ENCODE measurements at regions not wholly inside any gene's neighbourhood (a gene's known extent, or its start where the extent isn't known, plus 50 kb on each side); places are given as distances from the start of the nearest gene placed in this dataset.

GRCh38 chr2:51673628-51674027 is 641.7 kb upstream of the NRXN1 start:
- no peak overlapping the region for H3K4me3 ChIP-seq (ENCODE audit: low read length)
- no peak for DNase-seq
- no peaks in the 10 kb centered on the region for H3K4me1 ChIP-seq (ENCODE audit: control insufficient read depth, insufficient read depth, low read length)
- H3K27me3 ChIP-seq (ENCODE audit: control insufficient read depth, insufficient read depth, low read length) = no peaks in the 10 kb centered on the region
- H3K36me3 ChIP-seq (ENCODE audit: control insufficient read depth, insufficient read depth, low read length) = no peaks in the 10 kb centered on the region
- H3K27ac ChIP-seq (ENCODE audit: low read length) = no peak overlapping the region
- no peaks in the 10 kb centered on the region for H3K9me3 ChIP-seq (ENCODE audit: control insufficient read depth, low read depth, low read length)
- no CpG with 5 or more reads among the region's 2 CpGs for WGBS (ENCODE audit: insufficient coverage, low lambda C conversion rate)

- no CpG with 5 or more reads among the region's 1 CpG for WGBS (ENCODE audit: insufficient coverage, low lambda C conversion rate)
- no peak overlapping the region for H3K4me3 ChIP-seq (ENCODE audit: low read length)
- H3K4me1 ChIP-seq (ENCODE audit: control insufficient read depth, insufficient read depth, low read length) = no peaks in the 10 kb centered on the region
- no peak overlapping the region for H3K27ac ChIP-seq (ENCODE audit: low read length)
- no peak for DNase-seq
- no peaks in the 10 kb centered on the region for H3K9me3 ChIP-seq (ENCODE audit: control insufficient read depth, low read depth, low read length)
- no peaks in the 10 kb centered on the region for H3K36me3 ChIP-seq (ENCODE audit: control insufficient read depth, insufficient read depth, low read length)
- H3K27me3 ChIP-seq (ENCODE audit: control insufficient read depth, insufficient read depth, low read length) = no peaks in the 10 kb centered on the region
Measured at GRCh38 chr2:51667679-51668078, 635.7 kb upstream of the NRXN1 start.

GRCh38 chr2:51662187-51662586 is 630.3 kb upstream of the NRXN1 start:
- Histone ChIP-seq H3K9me3 (ENCODE audit: control insufficient read depth, low read depth, low read length) (no peaks in the 10 kb centered on the region), H3K36me3 (ENCODE audit: control insufficient read depth, insufficient read depth, low read length) (no peaks in the 10 kb centered on the region), H3K4me1 (ENCODE audit: control insufficient read depth, insufficient read depth, low read length) (no peaks in the 10 kb centered on the region), H3K27ac (ENCODE audit: low read length) (no peak overlapping the region), H3K4me3 (ENCODE audit: low read length) (no peak overlapping the region), H3K27me3 (ENCODE audit: control insufficient read depth, insufficient read depth, low read length) (no peaks in the 10 kb centered on the region)
- 0% methylated on average over 1 of the region's 5 CpGs for WGBS (ENCODE audit: insufficient coverage, low lambda C conversion rate)
- no peak for DNase-seq

GRCh38 chr2:51657849-51658248 is 625.9 kb upstream of the NRXN1 start:
- Histone ChIP-seq H3K4me3 (ENCODE audit: low read length) (no peak overlapping the region), H3K27me3 (ENCODE audit: control insufficient read depth, insufficient read depth, low read length) (no peaks in the 10 kb centered on the region), H3K36me3 (ENCODE audit: control insufficient read depth, insufficient read depth, low read length) (no peaks in the 10 kb centered on the region), H3K9me3 (ENCODE audit: control insufficient read depth, low read depth, low read length) (no peaks in the 10 kb centered on the region), H3K27ac (ENCODE audit: low read length) (no peak overlapping the region), H3K4me1 (ENCODE audit: control insufficient read depth, insufficient read depth, low read length) (no peaks in the 10 kb centered on the region)
- DNase-seq = no peak
- 100% methylated on average over 1 of the region's 4 CpGs for WGBS (ENCODE audit: insufficient coverage, low lambda C conversion rate)

- no peaks in the 10 kb centered on the region for H3K27me3 ChIP-seq (ENCODE audit: control insufficient read depth, insufficient read depth, low read length)
- no peaks in the 10 kb centered on the region for H3K9me3 ChIP-seq (ENCODE audit: control insufficient read depth, low read depth, low read length)
- H3K4me3 ChIP-seq (ENCODE audit: low read length) = no peak overlapping the region
- no peak for DNase-seq
- H3K4me1 ChIP-seq (ENCODE audit: control insufficient read depth, insufficient read depth, low read length) = no peaks in the 10 kb centered on the region
- no peak overlapping the region for H3K27ac ChIP-seq (ENCODE audit: low read length)
- no peaks in the 10 kb centered on the region for H3K36me3 ChIP-seq (ENCODE audit: control insufficient read depth, insufficient read depth, low read length)
Measured at GRCh38 chr2:51650769-51651168, 618.8 kb upstream of the NRXN1 start.

- Histone ChIP-seq H3K27me3 (ENCODE audit: control insufficient read depth, insufficient read depth, low read length) (no peaks in the 10 kb centered on the region), H3K27ac (ENCODE audit: low read length) (no peak overlapping the region), H3K36me3 (ENCODE audit: control insufficient read depth, insufficient read depth, low read length) (no peaks in the 10 kb centered on the region), H3K9me3 (ENCODE audit: control insufficient read depth, low read depth, low read length) (no peaks in the 10 kb centered on the region), H3K4me1 (ENCODE audit: control insufficient read depth, insufficient read depth, low read length) (no peaks in the 10 kb centered on the region), H3K4me3 (ENCODE audit: low read length) (no peak overlapping the region)
- DNase-seq = no peak
- WGBS (ENCODE audit: insufficient coverage, low lambda C conversion rate) = 92% methylated on average over 1 of the region's 1 CpG
Measured at GRCh38 chr2:51649366-51649765, 617.4 kb upstream of the NRXN1 start.

GRCh38 chr2:51638811-51639210 is 606.9 kb upstream of the NRXN1 start:
- Histone ChIP-seq H3K4me3 (ENCODE audit: low read length) (no peak overlapping the region), H3K9me3 (ENCODE audit: control insufficient read depth, low read depth, low read length) (no peaks in the 10 kb centered on the region), H3K27me3 (ENCODE audit: control insufficient read depth, insufficient read depth, low read length) (no peaks in the 10 kb centered on the region), H3K36me3 (ENCODE audit: control insufficient read depth, insufficient read depth, low read length) (no peaks in the 10 kb centered on the region), H3K27ac (ENCODE audit: low read length) (no peak overlapping the region), H3K4me1 (ENCODE audit: control insufficient read depth, insufficient read depth, low read length) (no peaks in the 10 kb centered on the region)
- no peak for DNase-seq
- 90% methylated on average over 2 of the region's 4 CpGs for WGBS (ENCODE audit: insufficient coverage, low lambda C conversion rate)

- no peak overlapping the region for H3K4me3 ChIP-seq (ENCODE audit: low read length)
- no peaks in the 10 kb centered on the region for H3K27me3 ChIP-seq (ENCODE audit: control insufficient read depth, insufficient read depth, low read length)
- H3K36me3 ChIP-seq (ENCODE audit: control insufficient read depth, insufficient read depth, low read length) = no peaks in the 10 kb centered on the region
- no peaks in the 10 kb centered on the region for H3K4me1 ChIP-seq (ENCODE audit: control insufficient read depth, insufficient read depth, low read length)
- no peak for DNase-seq
- H3K27ac ChIP-seq (ENCODE audit: low read length) = no peak overlapping the region
- H3K9me3 ChIP-seq (ENCODE audit: control insufficient read depth, low read depth, low read length) = no peaks in the 10 kb centered on the region
Measured at GRCh38 chr2:51633073-51633472, 601.1 kb upstream of the NRXN1 start.

- Histone ChIP-seq H3K27ac (ENCODE audit: low read length) (no peak overlapping the region), H3K9me3 (ENCODE audit: control insufficient read depth, low read depth, low read length) (no peaks in the 10 kb centered on the region), H3K27me3 (ENCODE audit: control insufficient read depth, insufficient read depth, low read length) (no peaks in the 10 kb centered on the region), H3K4me1 (ENCODE audit: control insufficient read depth, insufficient read depth, low read length) (no peaks in the 10 kb centered on the region), H3K36me3 (ENCODE audit: control insufficient read depth, insufficient read depth, low read length) (no peaks in the 10 kb centered on the region), H3K4me3 (ENCODE audit: low read length) (no peak overlapping the region)
- DNase-seq = no peak
- 100% methylated on average over 1 of the region's 3 CpGs for WGBS (ENCODE audit: insufficient coverage, low lambda C conversion rate)
Measured at GRCh38 chr2:51629406-51629805, 597.5 kb upstream of the NRXN1 start.

- Histone ChIP-seq H3K9me3 (ENCODE audit: control insufficient read depth, low read depth, low read length) (no peaks in the 10 kb centered on the region), H3K4me3 (ENCODE audit: low read length) (no peak overlapping the region), H3K27me3 (ENCODE audit: control insufficient read depth, insufficient read depth, low read length) (no peaks in the 10 kb centered on the region), H3K4me1 (ENCODE audit: control insufficient read depth, insufficient read depth, low read length) (no peaks in the 10 kb centered on the region), H3K27ac (ENCODE audit: low read length) (no peak overlapping the region), H3K36me3 (ENCODE audit: control insufficient read depth, insufficient read depth, low read length) (no peaks in the 10 kb centered on the region)
- DNase-seq = no peak
- 71% methylated on average over 1 of the region's 3 CpGs for WGBS (ENCODE audit: insufficient coverage, low lambda C conversion rate)
Measured at GRCh38 chr2:51628917-51629316, 597.0 kb upstream of the NRXN1 start.

GRCh38 chr2:51624995-51625394 is 593.1 kb upstream of the NRXN1 start:
- Histone ChIP-seq H3K4me1 (ENCODE audit: control insufficient read depth, insufficient read depth, low read length) (no peaks in the 10 kb centered on the region), H3K4me3 (ENCODE audit: low read length) (no peak overlapping the region), H3K36me3 (ENCODE audit: control insufficient read depth, insufficient read depth, low read length) (no peaks in the 10 kb centered on the region), H3K9me3 (ENCODE audit: control insufficient read depth, low read depth, low read length) (no peaks in the 10 kb centered on the region), H3K27me3 (ENCODE audit: control insufficient read depth, insufficient read depth, low read length) (no peaks in the 10 kb centered on the region), H3K27ac (ENCODE audit: low read length) (no peak overlapping the region)
- no peak for DNase-seq
- 100% methylated on average over 1 of the region's 3 CpGs for WGBS (ENCODE audit: insufficient coverage, low lambda C conversion rate)

Measured in large intestine (tissue), 3 donors.